ENCODE measurements at regions not wholly inside any gene's neighbourhood (a gene's known extent, or its start where the extent isn't known, plus 50 kb on each side); places are given as distances from the start of the nearest gene placed in this dataset.

- Histone ChIP-seq H3K4me2 (ENCODE audit: low read length) (no peak overlapping the region), H3K4me1 (ENCODE audit: insufficient read depth, low read length, severe bottlenecking) (no peaks in the 10 kb centered on the region)
Observed at GRCh38 chr2:183868153-183868552, 730.2 kb upstream of the ZNF804A start.

GRCh38 chr2:183868707-183869106 lies 729.6 kb upstream of the ZNF804A start:
- Histone ChIP-seq H3K79me2 (ENCODE audit: insufficient read depth, low read length) (no peaks in the 10 kb centered on the region), H3K9me2 (ENCODE audit: low read depth, low read length) (no peaks in the 10 kb centered on the region), H3K9ac (ENCODE audit: low read length) (no peak overlapping the region), H3F3A (ENCODE audit: insufficient read depth, low read length) (no peaks in the 10 kb centered on the region), H3K36me3 (ENCODE audit: insufficient read depth, low read length) (no peaks in the 10 kb centered on the region), H3K27ac (ENCODE audit: low read depth, low read length, poor library complexity, severe bottlenecking) (no peak overlapping the region), H3K4me2 (ENCODE audit: low read length) (no peak overlapping the region), H2AFZ (ENCODE audit: low read length) (no peak overlapping the region), H3K9me3 (ENCODE audit: low read length) (no peaks in the 10 kb centered on the region), H3K4me3 (ENCODE audit: low read depth, low read length, poor library complexity, severe bottlenecking) (no peak overlapping the region), H3K4me1 (ENCODE audit: insufficient read depth, low read length, severe bottlenecking) (no peaks in the 10 kb centered on the region), H3K27me3 (ENCODE audit: insufficient read depth, low read length) (no peaks in the 10 kb centered on the region), H4K20me1 (ENCODE audit: insufficient read depth, low read length) (no peaks in the 10 kb centered on the region)
- no peak for TF ChIP-seq EZH2 (IDR thresholded peaks at IDR 0.05; ENCODE audit: borderline replicate concordance, low read length)
- no peak for TF ChIP-seq CTCF (IDR thresholded peaks at IDR 0.05; ENCODE audit: low read length)

More at GRCh38 chr2:183868153-183868552, 730.2 kb upstream of the ZNF804A start:
- Histone ChIP-seq H2AFZ (ENCODE audit: low read length) (no peak overlapping the region), H3K4me3 (ENCODE audit: low read depth, low read length, poor library complexity, severe bottlenecking) (no peak overlapping the region), H3K27me3 (ENCODE audit: insufficient read depth, low read length) (no peaks in the 10 kb centered on the region), H3F3A (ENCODE audit: insufficient read depth, low read length) (no peaks in the 10 kb centered on the region), H3K9me3 (ENCODE audit: low read length) (no peaks in the 10 kb centered on the region), H4K20me1 (ENCODE audit: insufficient read depth, low read length) (no peaks in the 10 kb centered on the region), H3K9me2 (ENCODE audit: low read depth, low read length) (no peaks in the 10 kb centered on the region), H3K36me3 (ENCODE audit: insufficient read depth, low read length) (no peaks in the 10 kb centered on the region), H3K27ac (ENCODE audit: low read depth, low read length, poor library complexity, severe bottlenecking) (no peak overlapping the region), H3K9ac (ENCODE audit: low read length) (no peak overlapping the region), H3K79me2 (ENCODE audit: insufficient read depth, low read length) (no peaks in the 10 kb centered on the region)
- TF ChIP-seq EZH2 (IDR thresholded peaks at IDR 0.05; ENCODE audit: borderline replicate concordance, low read length) (no peak), CTCF (IDR thresholded peaks at IDR 0.05; ENCODE audit: low read length) (no peak)

GRCh38 chr2:183872131-183872530 lies 726.2 kb upstream of the ZNF804A start:
- Histone ChIP-seq H3K9me3 (ENCODE audit: low read length) (no peaks in the 10 kb centered on the region), H3K4me1 (ENCODE audit: insufficient read depth, low read length, severe bottlenecking) (no peaks in the 10 kb centered on the region), H2AFZ (ENCODE audit: low read length) (no peak overlapping the region), H3K36me3 (ENCODE audit: insufficient read depth, low read length) (no peaks in the 10 kb centered on the region), H3K79me2 (ENCODE audit: insufficient read depth, low read length) (no peaks in the 10 kb centered on the region), H3K4me2 (ENCODE audit: low read length) (no peak overlapping the region), H3K9ac (ENCODE audit: low read length) (no peak overlapping the region), H3K27ac (ENCODE audit: low read depth, low read length, poor library complexity, severe bottlenecking) (no peak overlapping the region), H3F3A (ENCODE audit: insufficient read depth, low read length) (no peaks in the 10 kb centered on the region), H3K27me3 (ENCODE audit: insufficient read depth, low read length) (no peaks in the 10 kb centered on the region), H3K9me2 (ENCODE audit: low read depth, low read length) (no peaks in the 10 kb centered on the region), H3K4me3 (ENCODE audit: low read depth, low read length, poor library complexity, severe bottlenecking) (no peak overlapping the region), H4K20me1 (ENCODE audit: insufficient read depth, low read length) (no peaks in the 10 kb centered on the region)
- TF ChIP-seq CTCF (IDR thresholded peaks at IDR 0.05; ENCODE audit: low read length) (no peak), EZH2 (IDR thresholded peaks at IDR 0.05; ENCODE audit: borderline replicate concordance, low read length) (no peak)

Data from OCI-LY1 (cell line).